Activated B cell treated with CpG ODN at 0.5 μM for 24 hours (primary cell): ENCODE measurements at regions not wholly inside any gene's neighbourhood (a gene's known extent, or its start where the extent isn't known, plus 50 kb on each side); places are given as distances from the start of the nearest gene placed in this dataset.

Experiments
- ATAC-seq: fragments of 200-7000 bp; cut with Tn5 transposase; one replicate; pipeline ENCODE4 v1.10.0; 2021; ENCODE audit warnings: low read depth, mild to moderate bottlenecking, moderate library complexity
- CTCF ChIA-PET: fragments of 350-600 bp; sonication (Branson Sonifier 250); formaldehyde crosslinking; loops from one replicate; lab custom pipeline; 2021; ENCODE audit warnings: antibody characterized with exemption; lab: Charles Lee
- POLR2A ChIA-PET: fragments of 350-600 bp; sonication (Branson Sonifier 250); formaldehyde crosslinking; loops from one replicate; lab custom pipeline; 2021; ENCODE audit warnings: antibody characterized with exemption; lab: Charles Lee
- DNase-seq: peaks from one replicate; pipeline ENCODE4 v3.0.0; 2022
- H3K27ac Mint-ChIP-seq: one replicate; pipeline ENCODE4 v1.8.0; 2020; ENCODE audit warnings: mixed read lengths
- H3K27me3 Mint-ChIP-seq: one replicate; pipeline ENCODE4 v1.8.0; 2021; ENCODE audit warnings: mixed read lengths
- H3K36me3 Mint-ChIP-seq: one replicate; pipeline ENCODE4 v1.8.0; 2021; ENCODE audit warnings: low read depth, mixed read lengths
- H3K4me1 Mint-ChIP-seq: one replicate; pipeline ENCODE4 v1.8.0; 2021; ENCODE audit warnings: mixed read lengths
- H3K4me3 Mint-ChIP-seq: one replicate; pipeline ENCODE4 v1.8.0; 2020; ENCODE audit warnings: mild to moderate bottlenecking, mixed read lengths
- H3K9me3 Mint-ChIP-seq: one replicate; pipeline ENCODE4 v1.8.0; 2020; ENCODE audit warnings: mixed read lengths
- CTCF ChIP-seq: fragments of 200-600 bp; IDR thresholded peaks from one replicate; pipeline ENCODE4 v1.8.0; 2022; ENCODE audit warnings: antibody characterized with exemption, mild to moderate bottlenecking
- intact Hi-C: fragments of 100-400 bp; cut with micrococcal nuclease; formaldehyde crosslinking; loops from one replicate; pipeline ENCODE4 v1.15.1; 2024

- ChIA-PET POLR2A (no interaction called here), CTCF (no interaction called here)
- Mint-ChIP-seq H3K4me3 (no peak overlapping the region), H3K36me3 (no peaks in the 10 kb centered on the region), H3K9me3 (no peaks in the 10 kb centered on the region), H3K27me3 (peaks cover 10% of the 10 kb centered on the region), H3K4me1 (no peaks in the 10 kb centered on the region), H3K27ac (no peak overlapping the region)
- intact Hi-C loops: no loop called here
- no peak for TF ChIP-seq CTCF
- ATAC-seq: no peak
- no peak for DNase-seq
Measured at GRCh38 chr20:46835418-46835817, 59.2 kb upstream of the EYA2 start.

- Mint-ChIP-seq H3K27me3 (peaks cover 11% of the 10 kb centered on the region), H3K27ac (no peak overlapping the region), H3K4me3 (no peak overlapping the region), H3K9me3 (no peaks in the 10 kb centered on the region), H3K4me1 (no peaks in the 10 kb centered on the region), H3K36me3 (no peaks in the 10 kb centered on the region)
- TF ChIP-seq CTCF: no peak
- ChIA-PET CTCF (no interaction called here), POLR2A (no interaction called here)
- ATAC-seq (no peak), DNase-seq (no peak)
- intact Hi-C loops: no loop called here
Measured at GRCh38 chr20:46837083-46837482, 57.6 kb upstream of the EYA2 start.

- intact Hi-C loops: no loop called here
- H3K4me1 Mint-ChIP-seq: no peaks in the 10 kb centered on the region
Measured at GRCh38 chr20:46838011-46838410, 56.6 kb upstream of the EYA2 start.

GRCh38 chr20:46840054-46840729, 54.5 kb upstream of the EYA2 start:
- ATAC-seq: no peak
- Mint-ChIP-seq H3K4me1 (no peaks in the 10 kb centered on the region), H3K9me3 (no peaks in the 10 kb centered on the region), H3K4me3 (no peak overlapping the region), H3K36me3 (no peaks in the 10 kb centered on the region), H3K27ac (no peak overlapping the region), H3K27me3 (peaks cover 14% of the 10 kb centered on the region)
- intact Hi-C loops: no loop called here
- ChIA-PET CTCF (no interaction called here), POLR2A (no interaction called here)
- no peak for TF ChIP-seq CTCF
- DNase-seq: no peak

More at GRCh38 chr20:46838011-46838410, 56.6 kb upstream of the EYA2 start:
- Mint-ChIP-seq H3K36me3 (no peaks in the 10 kb centered on the region), H3K4me3 (no peak overlapping the region), H3K27me3 (peaks cover 12% of the 10 kb centered on the region), H3K27ac (no peak overlapping the region), H3K9me3 (no peaks in the 10 kb centered on the region)
- ATAC-seq (no peak), DNase-seq (no peak)
- ChIA-PET CTCF (no interaction called here), POLR2A (no interaction called here)
- no peak for TF ChIP-seq CTCF
